ENCODE measurements at regions not wholly inside any gene's neighbourhood (a gene's known extent, or its start where the extent isn't known, plus 50 kb on each side); places are given as distances from the start of the nearest gene placed in this dataset.

DNA sequence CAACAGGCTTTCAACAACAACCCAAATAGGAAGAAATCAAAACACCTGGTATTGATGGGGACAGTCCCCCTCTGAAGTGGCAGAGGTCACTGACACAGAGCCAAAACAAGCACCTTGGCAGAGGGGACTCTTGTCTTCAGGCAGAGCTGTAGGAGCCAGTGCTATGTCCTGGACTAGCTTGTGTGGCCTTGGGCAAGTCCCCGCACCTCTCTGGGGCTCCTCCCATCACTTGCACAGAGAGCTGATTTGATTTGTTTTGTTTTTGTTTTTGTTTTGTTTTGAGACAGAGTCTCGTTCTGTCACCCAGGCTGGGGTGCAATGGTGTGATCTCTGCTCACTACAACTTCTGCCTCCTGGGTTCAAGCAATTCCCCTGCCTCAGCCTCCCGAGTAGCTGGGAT lies 100.8 kb downstream of the C9orf50 start:
- no peak for TF ChIP-seq POLR2A (IDR thresholded peaks at IDR 0.05)
- TF ChIP-seq, protein P1, sequence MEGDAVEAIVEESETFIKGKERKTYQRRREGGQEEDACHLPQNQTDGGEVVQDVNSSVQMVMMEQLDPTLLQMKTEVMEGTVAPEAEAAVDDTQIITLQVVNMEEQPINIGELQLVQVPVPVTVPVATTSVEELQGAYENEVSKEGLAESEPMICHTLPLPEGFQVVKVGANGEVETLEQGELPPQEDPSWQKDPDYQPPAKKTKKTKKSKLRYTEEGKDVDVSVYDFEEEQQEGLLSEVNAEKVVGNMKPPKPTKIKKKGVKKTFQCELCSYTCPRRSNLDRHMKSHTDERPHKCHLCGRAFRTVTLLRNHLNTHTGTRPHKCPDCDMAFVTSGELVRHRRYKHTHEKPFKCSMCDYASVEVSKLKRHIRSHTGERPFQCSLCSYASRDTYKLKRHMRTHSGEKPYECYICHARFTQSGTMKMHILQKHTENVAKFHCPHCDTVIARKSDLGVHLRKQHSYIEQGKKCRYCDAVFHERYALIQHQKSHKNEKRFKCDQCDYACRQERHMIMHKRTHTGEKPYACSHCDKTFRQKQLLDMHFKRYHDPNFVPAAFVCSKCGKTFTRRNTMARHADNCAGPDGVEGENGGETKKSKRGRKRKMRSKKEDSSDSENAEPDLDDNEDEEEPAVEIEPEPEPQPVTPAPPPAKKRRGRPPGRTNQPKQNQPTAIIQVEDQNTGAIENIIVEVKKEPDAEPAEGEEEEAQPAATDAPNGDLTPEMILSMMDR (IDR thresholded peaks at IDR 0.05): no peak
